BJ (cell line): ENCODE measurements at regions not wholly inside any gene's neighbourhood (a gene's known extent, or its start where the extent isn't known, plus 50 kb on each side); places are given as distances from the start of the nearest gene placed in this dataset.

Experiments
- CTCF ChIA-PET: fragments of 350-600 bp; formaldehyde crosslinking; extraction: SDS; loops from one replicate; lab custom pipeline; 2021; ENCODE audit warnings: antibody characterized with exemption, inconsistent platforms; lab: Yijun Ruan, JAX
- POLR2A ChIA-PET: fragments of 300-600 bp; sonication (Branson Sonifier 250); formaldehyde crosslinking; extraction: SDS; loops from one replicate; lab custom pipeline; 2021; ENCODE audit warnings: antibody characterized with exemption; lab: Charles Lee
- DNase-seq: peaks from one replicate; pipeline ENCODE4 v3.0.0-alpha.2; 2011; ENCODE audit warnings: low read depth
- H3K27me3 ChIP-seq: 2 replicates; pipeline ENCODE4 v1.6.0; 2011; ENCODE audit warnings: low read length; ENCODE audit not compliant: control insufficient read depth, insufficient read depth
- H3K36me3 ChIP-seq: 2 replicates; pipeline ENCODE4 v1.5.1; 2011; ENCODE audit warnings: low read length; ENCODE audit not compliant: control insufficient read depth, insufficient read depth
- H3K4me3 ChIP-seq: 2 replicates; pipeline ENCODE4 v1.5.1; 2011; ENCODE audit warnings: low read depth, mild to moderate bottlenecking, control low read depth, low read length
- TF ChIP-seq, protein P1 (sequence below): IDR thresholded peaks from 2 replicates; pipeline ENCODE4 v1.5.1; 2011; ENCODE audit warnings: low read depth, mild to moderate bottlenecking, control low read depth, inconsistent platforms, low read length, moderate library complexity; ENCODE audit not compliant: insufficient read depth

GRCh38 chr10:125510998-125511397, 172.0 kb downstream of the TEX36 start:
- peaks cover 2% of the 10 kb centered on the region for H3K27me3 ChIP-seq
- no peaks in the 10 kb centered on the region for H3K36me3 ChIP-seq
- TF ChIP-seq, protein P1, sequence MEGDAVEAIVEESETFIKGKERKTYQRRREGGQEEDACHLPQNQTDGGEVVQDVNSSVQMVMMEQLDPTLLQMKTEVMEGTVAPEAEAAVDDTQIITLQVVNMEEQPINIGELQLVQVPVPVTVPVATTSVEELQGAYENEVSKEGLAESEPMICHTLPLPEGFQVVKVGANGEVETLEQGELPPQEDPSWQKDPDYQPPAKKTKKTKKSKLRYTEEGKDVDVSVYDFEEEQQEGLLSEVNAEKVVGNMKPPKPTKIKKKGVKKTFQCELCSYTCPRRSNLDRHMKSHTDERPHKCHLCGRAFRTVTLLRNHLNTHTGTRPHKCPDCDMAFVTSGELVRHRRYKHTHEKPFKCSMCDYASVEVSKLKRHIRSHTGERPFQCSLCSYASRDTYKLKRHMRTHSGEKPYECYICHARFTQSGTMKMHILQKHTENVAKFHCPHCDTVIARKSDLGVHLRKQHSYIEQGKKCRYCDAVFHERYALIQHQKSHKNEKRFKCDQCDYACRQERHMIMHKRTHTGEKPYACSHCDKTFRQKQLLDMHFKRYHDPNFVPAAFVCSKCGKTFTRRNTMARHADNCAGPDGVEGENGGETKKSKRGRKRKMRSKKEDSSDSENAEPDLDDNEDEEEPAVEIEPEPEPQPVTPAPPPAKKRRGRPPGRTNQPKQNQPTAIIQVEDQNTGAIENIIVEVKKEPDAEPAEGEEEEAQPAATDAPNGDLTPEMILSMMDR, result no peak
- ChIA-PET CTCF (interaction anchor here (0.6 kb wide), 1 partner anchor 90 kb away, joined by 3 read pairs; no protein-coding TSS in a partner anchor), POLR2A (no interaction called here)
- DNase-seq, result no peak
- no peak overlapping the region for H3K4me3 ChIP-seq

- H3K36me3 ChIP-seq, result no peaks in the 10 kb centered on the region
- no peak overlapping the region for H3K4me3 ChIP-seq
- TF ChIP-seq, protein P1, result no peak
- CTCF ChIA-PET, result no interaction called here
- POLR2A ChIA-PET, result no interaction called here
- no peaks in the 10 kb centered on the region; the same call in 1 of the 2 replicates for H3K27me3 ChIP-seq
- DNase-seq, result no peak
These were observed 177.3 kb downstream of the TEX36 start for GRCh38 chr10:125505648-125506047.

- no peak for DNase-seq
- Histone ChIP-seq H3K27me3 (no peaks in the 10 kb centered on the region; the same call in 1 of the 2 replicates), H3K4me3 (no peak overlapping the region), H3K36me3 (no peaks in the 10 kb centered on the region)
- ChIA-PET CTCF (interaction anchor here (0.8 to 1.4 kb wide), 2 partner anchors 11 to 20 kb away, joined by 4 read pairs; no protein-coding TSS in a partner anchor), POLR2A (interaction anchor here (0.7 kb wide), 1 partner anchor 48 kb away, joined by 3 read pairs; no protein-coding TSS in a partner anchor)
- TF ChIP-seq, protein P1, result no peak
These were observed 180.7 kb downstream of the TEX36 start for GRCh38 chr10:125502276-125502675.

- TF ChIP-seq, protein P1, result no peak
- no peak for DNase-seq
- ChIA-PET POLR2A (no interaction called here), CTCF (interaction anchor here (1.0 kb wide), 1 partner anchor 11 kb away, joined by 4 read pairs; no protein-coding TSS in a partner anchor)
- Histone ChIP-seq H3K27me3 (no peaks in the 10 kb centered on the region; the same call in 1 of the 2 replicates), H3K4me3 (no peak overlapping the region), H3K36me3 (no peaks in the 10 kb centered on the region)
These were observed 187.6 kb downstream of the TEX36 start for GRCh38 chr10:125495386-125495785.

GRCh38 chr10:125494651-125495239, 188.2 kb downstream of the TEX36 start:
- Histone ChIP-seq H3K4me3 (no peak overlapping the region), H3K27me3 (no peaks in the 10 kb centered on the region; the same call in 1 of the 2 replicates), H3K36me3 (no peaks in the 10 kb centered on the region)
- ChIA-PET POLR2A (no interaction called here), CTCF (interaction anchor here (1.0 kb wide), 1 partner anchor 10 kb away, joined by 4 read pairs; no protein-coding TSS in a partner anchor)
- TF ChIP-seq, protein P1, result no peak
- no peak for DNase-seq
